HS-5 (cell line): ENCODE measurements at regions not wholly inside any gene's neighbourhood (a gene's known extent, or its start where the extent isn't known, plus 50 kb on each side); places are given as distances from the start of the nearest gene placed in this dataset.

Source experiments
- DNase-seq: peaks from one replicate; pipeline ENCODE4 v3.0.0-alpha.2; 2012; ENCODE audit warnings: low read depth

- DNase-seq: no peak
Observed at GRCh38 chr1:113219377-113219776, 146.4 kb downstream of the LRIG2 start.

- no peak for DNase-seq
Observed at GRCh38 chr1:113219828-113220227, 146.8 kb downstream of the LRIG2 start.

DNA sequence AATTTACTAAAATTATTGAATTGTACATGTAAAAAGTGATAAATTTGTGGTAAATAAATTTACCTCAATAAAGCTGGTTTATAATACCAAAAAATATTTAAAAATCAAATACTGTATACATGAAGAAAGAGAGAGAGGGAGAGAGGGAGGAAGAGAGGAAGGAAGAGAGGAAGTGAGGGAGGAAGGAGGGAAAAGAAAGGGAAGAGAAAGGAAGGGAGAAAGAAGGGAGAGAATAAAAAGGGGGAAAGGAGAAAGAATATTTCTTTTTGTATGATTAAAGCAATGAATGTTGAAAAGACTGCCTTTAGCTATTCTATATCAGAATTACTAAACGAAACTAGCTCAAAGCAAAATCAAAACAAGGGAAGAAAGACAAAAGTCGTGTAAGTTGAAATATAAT is 150.0 kb downstream of the LRIG2 start:
- no peak for DNase-seq

DNA sequence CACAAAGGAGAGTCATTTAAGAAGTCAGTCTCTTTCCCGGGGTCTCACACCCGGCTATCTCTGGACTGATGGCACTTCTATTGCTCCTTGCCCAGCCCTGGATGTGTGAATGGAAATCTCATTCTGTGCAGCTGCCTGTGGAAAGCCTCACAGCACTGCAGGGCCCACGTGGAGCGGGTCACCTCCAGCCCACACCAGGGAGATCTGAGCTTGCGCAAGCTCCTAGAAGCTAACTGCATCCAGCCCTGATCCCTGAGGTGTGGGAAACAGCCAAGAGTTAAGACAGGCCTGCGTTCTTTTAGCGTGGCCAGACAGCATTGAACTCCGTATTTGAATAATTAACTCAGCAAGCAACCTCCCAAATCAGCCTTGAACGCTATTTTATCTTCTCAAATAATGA is 150.5 kb downstream of the LRIG2 start:
- DNase-seq: no peak

GRCh38 chr1:113226148-113226547 is 153.2 kb downstream of the LRIG2 start:
- no peak for DNase-seq

DNA sequence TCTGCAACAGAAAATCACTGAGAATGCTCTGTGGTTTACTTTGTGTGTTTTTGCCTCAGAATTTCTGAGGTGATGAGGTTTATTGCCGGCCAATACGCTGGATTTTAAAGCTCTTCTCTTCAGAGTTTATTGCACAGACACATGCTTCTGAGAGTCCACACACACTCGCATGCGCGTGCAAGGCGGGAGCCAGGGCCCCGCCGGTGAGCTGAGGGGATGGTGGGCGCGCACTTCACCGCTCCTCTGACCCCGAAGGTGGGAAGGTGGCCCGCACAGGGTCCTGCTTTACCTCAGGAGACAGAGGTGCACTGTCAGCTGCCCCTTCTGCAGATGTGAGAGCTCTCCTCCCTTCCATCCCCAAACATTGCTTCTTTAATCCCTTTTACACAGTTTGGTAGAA is 158.4 kb upstream of the MAGI3 start:
- DNase-seq: no peak

GRCh38 chr1:113233441-113233840 is 156.9 kb upstream of the MAGI3 start:
- DNase-seq: no peak

- DNase-seq: no peak
Observed at GRCh38 chr1:113241237-113241636, 149.1 kb upstream of the MAGI3 start.

- DNase-seq: no peak
Observed at GRCh38 chr1:113242481-113242880, 147.8 kb upstream of the MAGI3 start.

DNA sequence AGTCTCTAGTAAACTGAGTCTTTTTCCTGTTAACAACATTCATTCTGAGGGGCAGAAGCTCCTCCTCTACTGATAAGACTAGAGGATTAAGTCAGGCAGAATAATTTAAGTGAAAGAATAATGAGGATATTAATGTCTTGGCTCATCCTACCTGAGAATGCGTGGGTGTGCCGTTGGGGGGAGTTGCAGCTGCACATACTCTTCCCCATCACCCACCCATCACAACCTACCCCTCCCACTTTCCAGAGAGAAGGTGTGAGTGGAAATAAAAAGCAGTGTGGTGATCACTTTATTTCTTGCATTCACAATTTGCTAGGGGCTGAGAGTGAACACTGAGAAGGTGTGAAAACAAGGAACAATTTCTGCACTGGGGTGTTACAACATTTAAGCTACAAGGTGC is 146.8 kb upstream of the MAGI3 start:
- no peak for DNase-seq

DNA sequence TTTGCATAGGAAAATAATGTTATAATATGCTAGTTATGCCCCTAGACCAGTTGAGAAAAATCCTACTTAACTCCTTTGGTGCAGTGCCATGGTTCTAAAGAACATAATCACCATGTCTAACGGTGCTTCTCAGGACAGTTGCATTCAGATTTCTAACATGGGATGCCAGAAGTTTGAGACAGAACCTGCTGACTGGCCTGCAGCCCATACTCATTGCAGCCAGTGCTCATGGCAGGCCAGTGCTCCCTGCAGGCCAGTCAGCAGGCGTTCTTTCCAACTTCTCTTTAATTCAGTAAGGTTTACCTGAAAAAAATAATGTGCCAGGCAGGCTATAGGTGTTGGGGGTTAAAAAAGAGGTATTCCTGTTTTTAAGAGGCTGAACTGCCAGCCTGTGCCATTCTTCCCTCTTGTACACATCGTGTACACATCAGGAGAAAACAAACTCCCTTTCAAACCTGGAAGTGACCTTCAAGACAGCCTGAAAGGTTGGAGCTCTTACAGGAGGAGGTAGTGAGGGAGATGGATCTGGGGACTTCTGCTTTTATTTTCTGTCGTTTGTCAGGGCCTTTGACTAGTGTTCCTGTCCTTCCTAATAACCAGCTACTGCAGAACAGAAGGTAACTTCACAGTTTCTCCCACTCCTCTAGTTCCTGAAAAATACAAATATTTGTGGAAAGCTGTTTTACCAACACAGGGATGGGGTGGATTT is 146.0 kb upstream of the MAGI3 start:
- DNase-seq: no peak

DNA sequence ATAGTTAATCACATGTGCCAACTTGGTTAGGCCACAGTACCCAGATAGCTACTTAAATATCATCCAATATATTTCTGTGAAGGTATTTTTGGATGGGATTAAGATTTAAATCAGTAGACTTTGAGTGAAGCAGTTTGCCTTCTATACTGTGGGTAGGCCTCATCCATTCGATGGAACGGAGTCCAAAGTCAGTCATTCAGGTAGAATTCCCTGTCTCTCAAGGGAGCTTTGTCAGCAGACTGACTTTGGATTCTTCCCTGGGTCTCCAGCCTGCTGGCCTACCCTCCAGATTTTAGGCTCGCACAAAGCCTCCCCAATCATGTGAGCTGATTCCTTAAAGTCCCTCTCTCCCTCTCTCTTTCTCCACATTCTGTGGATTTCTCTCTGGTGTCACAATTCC is 145.1 kb upstream of the MAGI3 start:
- no peak for DNase-seq

DNA sequence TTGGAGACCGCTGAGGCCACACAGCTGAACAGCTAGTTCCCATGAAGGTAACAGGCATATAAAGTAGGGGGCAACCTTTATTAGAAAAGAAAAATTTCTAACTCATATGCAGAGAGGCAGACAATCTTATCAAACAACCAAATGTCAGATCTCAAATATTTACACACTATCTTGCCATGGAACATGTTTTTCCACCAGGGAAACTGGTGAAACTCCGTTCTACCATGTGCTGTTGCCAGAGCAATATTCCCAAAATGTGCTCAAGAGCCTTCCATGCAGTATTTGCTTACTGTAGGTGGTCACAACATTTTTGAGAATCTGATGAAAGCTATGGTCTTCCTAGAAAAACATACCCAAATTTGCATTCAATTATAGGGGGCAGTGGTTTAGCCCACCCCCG is 143.4 kb upstream of the MAGI3 start:
- DNase-seq: no peak

- DNase-seq: no peak
Observed at GRCh38 chr1:113247355-113247754, 143.0 kb upstream of the MAGI3 start.

DNA sequence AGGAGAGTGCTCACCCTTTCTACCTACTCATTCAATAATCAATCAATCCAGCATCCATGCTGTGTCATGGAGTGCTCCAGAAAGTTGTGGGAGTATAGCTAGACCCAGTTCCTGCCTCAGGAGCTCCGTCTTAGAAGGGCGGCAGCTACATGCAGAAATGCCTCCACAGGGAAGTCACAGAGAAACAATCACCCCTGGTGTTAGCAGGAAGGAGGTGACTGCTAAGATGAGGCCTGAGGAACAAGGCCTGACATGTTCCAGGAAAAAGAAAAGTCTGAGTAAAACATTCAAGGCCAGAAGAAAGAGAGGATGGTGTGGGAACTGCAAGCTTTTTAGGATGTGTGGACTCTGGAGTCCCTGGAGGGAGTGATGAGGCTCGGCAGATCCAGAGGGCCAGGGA is 142.5 kb upstream of the MAGI3 start:
- no peak for DNase-seq

DNA sequence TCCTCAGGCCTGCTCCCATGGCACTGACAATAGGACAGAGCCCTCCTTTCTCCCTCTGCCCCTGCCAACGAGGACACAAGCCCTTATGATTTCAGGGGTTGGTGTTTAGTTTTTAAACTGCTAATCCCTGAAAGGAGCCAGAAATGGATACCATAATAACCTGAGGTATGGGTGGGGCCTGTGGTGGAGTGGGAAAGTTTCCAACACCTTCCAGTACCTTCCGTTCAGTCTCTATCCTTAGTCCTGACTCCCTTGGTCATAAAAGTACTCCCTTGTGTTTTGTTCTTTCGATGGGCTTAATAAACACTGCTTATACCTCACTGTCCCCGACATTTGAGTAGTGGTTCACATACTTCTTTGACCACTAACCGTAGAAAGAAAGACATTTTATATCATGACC is 141.8 kb upstream of the MAGI3 start:
- no peak for DNase-seq

DNA sequence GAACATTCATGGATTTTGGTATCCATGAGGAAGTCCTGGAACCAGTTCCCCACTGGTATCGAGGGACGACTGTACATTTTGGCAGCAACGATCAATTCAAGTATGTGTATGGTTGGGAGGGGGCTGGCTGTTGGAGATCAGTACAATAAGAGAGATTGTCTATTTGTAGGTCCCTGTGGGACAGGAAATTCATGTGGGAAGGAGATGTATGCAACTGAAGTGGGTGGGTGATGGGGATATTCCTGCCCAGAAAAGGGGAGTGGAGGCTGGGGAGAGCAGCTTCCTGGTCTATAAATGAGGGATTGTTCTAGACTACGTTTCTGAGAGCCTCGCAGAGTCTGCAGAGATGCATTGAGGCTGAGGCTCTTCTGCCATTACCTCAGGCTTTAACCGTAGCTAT is 140.2 kb upstream of the MAGI3 start:
- no peak for DNase-seq

- DNase-seq: no peak
Observed at GRCh38 chr1:113252166-113252565, 138.1 kb upstream of the MAGI3 start.

GRCh38 chr1:113253187-113253586 is 137.1 kb upstream of the MAGI3 start:
- DNase-seq: no peak

DNA sequence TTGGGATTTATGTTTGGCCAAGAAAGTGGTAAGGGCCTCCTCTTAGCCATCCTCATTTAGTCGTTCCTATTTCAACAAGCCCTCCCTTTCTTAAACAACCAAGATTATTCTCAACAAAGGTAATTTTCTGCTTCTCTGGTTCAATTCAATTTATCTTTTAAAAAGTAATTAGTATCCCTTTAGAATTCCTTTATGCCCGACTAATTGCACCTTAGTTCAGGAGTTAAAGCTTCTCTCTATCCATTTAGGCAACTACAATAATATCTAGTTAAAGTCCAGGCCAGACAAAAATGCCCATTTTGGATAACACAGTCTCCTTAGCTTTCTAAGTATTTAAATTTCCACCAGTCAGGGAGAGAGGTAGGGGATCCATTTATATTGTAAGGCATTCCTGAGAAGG is 136.7 kb upstream of the MAGI3 start:
- DNase-seq: no peak

DNA sequence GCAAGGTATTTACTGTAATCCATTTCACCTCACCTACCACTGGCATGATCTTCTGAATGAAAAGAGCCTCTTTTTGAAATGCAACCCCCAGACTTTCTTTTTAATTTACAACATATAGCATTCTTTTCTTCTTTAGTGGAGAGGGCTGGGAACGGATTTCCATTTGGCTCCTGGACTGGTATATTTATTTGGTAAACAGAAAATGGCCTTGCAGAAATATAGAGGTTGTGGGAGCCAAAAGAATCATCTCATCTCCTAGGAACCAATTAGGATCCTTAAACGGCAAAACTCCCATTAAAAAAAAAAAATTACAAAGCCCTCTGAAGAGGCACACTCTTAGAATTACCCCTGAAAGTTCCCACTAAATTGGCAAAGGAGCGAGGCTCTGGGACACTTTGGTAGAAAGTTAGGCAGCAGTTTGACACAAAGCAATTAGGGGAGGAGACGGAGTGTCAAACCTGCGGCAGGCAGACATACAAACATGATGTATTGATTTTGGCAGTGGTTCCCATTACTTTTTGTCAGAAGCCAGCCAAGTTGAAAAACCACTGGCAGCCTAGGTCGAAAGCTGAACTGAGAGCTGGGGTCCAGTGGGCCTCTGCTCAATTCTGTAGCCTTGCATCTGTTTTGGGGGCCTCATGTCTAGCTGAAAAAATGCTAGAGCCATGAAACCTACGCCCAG is 135.1 kb upstream of the MAGI3 start:
- DNase-seq: no peak

- DNase-seq: no peak
Observed at GRCh38 chr1:113255720-113256347, 134.5 kb upstream of the MAGI3 start.

DNA sequence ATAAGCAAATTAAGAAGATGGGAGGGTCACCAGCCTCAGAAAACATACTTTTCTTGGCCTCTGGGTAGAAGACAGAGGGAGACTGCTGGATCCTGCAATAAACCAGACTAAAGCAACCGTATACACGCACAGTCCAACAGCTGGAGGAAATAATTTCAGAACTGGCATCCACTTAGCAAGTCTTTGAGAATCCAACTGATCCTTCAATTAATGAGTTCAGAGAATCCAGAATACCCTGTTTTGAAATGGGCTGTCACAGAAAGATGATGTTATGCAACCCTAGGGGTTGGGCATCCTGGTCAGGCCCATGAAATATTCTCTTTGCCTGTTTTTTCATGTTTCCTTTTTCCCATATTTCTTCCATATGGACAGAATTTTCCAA is 134.0 kb upstream of the MAGI3 start:
- no peak for DNase-seq

- DNase-seq: no peak
Observed at GRCh38 chr1:113259988-113260387, 130.3 kb upstream of the MAGI3 start.
